MM.1S (cell line): ENCODE measurements at regions not wholly inside any gene's neighbourhood (a gene's known extent, or its start where the extent isn't known, plus 50 kb on each side); places are given as distances from the start of the nearest gene placed in this dataset.

ENCODE experiments used
- DNase-seq: peaks from one replicate; pipeline ENCODE4 v3.0.0-alpha.2; 2015
- H2AFZ ChIP-seq: fragments of 300-600 bp; sonication (generic); 2 replicates; pipeline ENCODE4 v1.6.0; 2016; ENCODE audit warnings: antibody characterized with exemption, low read length
- H3F3A ChIP-seq: fragments of 300-600 bp; sonication (generic); 2 replicates; pipeline ENCODE4 v1.6.1; 2016; ENCODE audit warnings: mild to moderate bottlenecking, antibody characterized with exemption, low read length, moderate library complexity, mixed read lengths; ENCODE audit not compliant: insufficient read depth
- H3K27ac ChIP-seq: fragments of 300-600 bp; sonication (generic); 2 replicates; pipeline ENCODE4 v1.5.1; 2016; ENCODE audit warnings: mild to moderate bottlenecking, low read length
- H3K27me3 ChIP-seq: fragments of 300-600 bp; sonication (generic); replicated peaks from 2 replicates; pipeline ENCODE4 v1.6.0; 2016; ENCODE audit warnings: low read length; ENCODE audit not compliant: insufficient read depth
- H3K36me3 ChIP-seq: fragments of 300-600 bp; sonication (generic); replicated peaks from 2 replicates; pipeline ENCODE4 v1.6.1; 2016; ENCODE audit warnings: mild to moderate bottlenecking, low read length, mixed read lengths; ENCODE audit not compliant: insufficient read depth
- H3K4me1 ChIP-seq: fragments of 300-600 bp; sonication (generic); 2 replicates; pipeline ENCODE4 v1.6.1; 2016; ENCODE audit warnings: low read length, mixed read lengths
- H3K4me2 ChIP-seq: fragments of 300-600 bp; sonication (generic); 2 replicates; pipeline ENCODE4 v1.6.0; 2016; ENCODE audit warnings: low read depth, low read length
- H3K4me3 ChIP-seq: fragments of 300-600 bp; sonication (generic); 2 replicates; pipeline ENCODE4 v1.5.1; 2016; ENCODE audit warnings: low read length, mixed read lengths
- H3K79me2 ChIP-seq: fragments of 300-600 bp; sonication (generic); 2 replicates; pipeline ENCODE4 v1.6.1; 2016; ENCODE audit warnings: mixed run types, low read length, mixed read lengths
- H3K9ac ChIP-seq: fragments of 300-600 bp; sonication (generic); 2 replicates; pipeline ENCODE4 v1.6.1; 2016; ENCODE audit warnings: low read length, mixed read lengths
- H3K9me2 ChIP-seq: fragments of 300-600 bp; sonication (generic); replicated peaks from 2 replicates; pipeline ENCODE4 v1.6.1; 2016; ENCODE audit warnings: mild to moderate bottlenecking, low read length, mixed read lengths; ENCODE audit not compliant: insufficient read depth
- H3K9me3 ChIP-seq: fragments of 300-600 bp; sonication (generic); replicated peaks from 2 replicates; pipeline ENCODE4 v1.6.1; 2016; ENCODE audit warnings: mild to moderate bottlenecking, low read length, mixed read lengths; ENCODE audit not compliant: insufficient read depth
- H4K20me1 ChIP-seq: fragments of 300-600 bp; sonication (generic); 2 replicates; pipeline ENCODE4 v1.6.1; 2016; ENCODE audit warnings: mild to moderate bottlenecking, low read length, moderate library complexity, mixed read lengths; ENCODE audit not compliant: insufficient read depth
- EZH2 ChIP-seq: fragments of 300-600 bp; sonication (generic); optimal IDR thresholded peaks from 2 replicates; pipeline ENCODE3; 2017; ENCODE audit warnings: low read depth, mild to moderate bottlenecking, antibody characterized with exemption, low read length, mixed read lengths
- EZH2phosphoT487 ChIP-seq: fragments of 300-600 bp; sonication (generic); IDR thresholded peaks from 2 replicates; pipeline ENCODE4 v1.6.1; 2018; ENCODE audit warnings: antibody characterized with exemption, low read length
- TF ChIP-seq, protein P1 (sequence below): fragments of 300-600 bp; sonication (generic); IDR thresholded peaks from 2 replicates; pipeline ENCODE4 v1.5.1; 2016; ENCODE audit warnings: antibody characterized with exemption, low read length, mixed read lengths

DNA sequence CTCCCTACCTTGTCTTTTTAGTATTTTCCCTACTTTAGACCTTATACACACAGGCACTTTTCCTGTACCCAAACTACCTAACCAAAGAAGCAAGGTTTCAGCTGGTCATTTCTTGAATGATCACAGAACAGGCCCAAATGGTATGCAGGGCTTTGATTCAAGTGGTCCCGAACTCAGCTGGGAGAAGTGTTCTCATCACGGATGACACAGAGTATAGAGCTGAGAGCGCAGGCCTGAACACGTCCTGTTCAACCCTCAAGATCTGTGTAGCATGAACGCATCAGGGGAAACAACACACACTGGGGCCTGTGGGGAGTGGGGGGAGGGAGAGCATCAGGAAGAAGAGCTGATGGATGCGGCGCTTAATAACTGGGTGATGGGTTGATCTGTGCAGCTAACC lies 318.2 kb downstream of the SFMBT2 start:
- H3K4me3 ChIP-seq, result no peak overlapping the region
- TF ChIP-seq, protein P1, sequence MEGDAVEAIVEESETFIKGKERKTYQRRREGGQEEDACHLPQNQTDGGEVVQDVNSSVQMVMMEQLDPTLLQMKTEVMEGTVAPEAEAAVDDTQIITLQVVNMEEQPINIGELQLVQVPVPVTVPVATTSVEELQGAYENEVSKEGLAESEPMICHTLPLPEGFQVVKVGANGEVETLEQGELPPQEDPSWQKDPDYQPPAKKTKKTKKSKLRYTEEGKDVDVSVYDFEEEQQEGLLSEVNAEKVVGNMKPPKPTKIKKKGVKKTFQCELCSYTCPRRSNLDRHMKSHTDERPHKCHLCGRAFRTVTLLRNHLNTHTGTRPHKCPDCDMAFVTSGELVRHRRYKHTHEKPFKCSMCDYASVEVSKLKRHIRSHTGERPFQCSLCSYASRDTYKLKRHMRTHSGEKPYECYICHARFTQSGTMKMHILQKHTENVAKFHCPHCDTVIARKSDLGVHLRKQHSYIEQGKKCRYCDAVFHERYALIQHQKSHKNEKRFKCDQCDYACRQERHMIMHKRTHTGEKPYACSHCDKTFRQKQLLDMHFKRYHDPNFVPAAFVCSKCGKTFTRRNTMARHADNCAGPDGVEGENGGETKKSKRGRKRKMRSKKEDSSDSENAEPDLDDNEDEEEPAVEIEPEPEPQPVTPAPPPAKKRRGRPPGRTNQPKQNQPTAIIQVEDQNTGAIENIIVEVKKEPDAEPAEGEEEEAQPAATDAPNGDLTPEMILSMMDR, result no peak
- TF ChIP-seq EZH2phosphoT487 (no peak), EZH2 (no peak)
- H3K27me3 ChIP-seq, result no peaks in the 10 kb centered on the region
- no peaks in the 10 kb centered on the region for H3K4me1 ChIP-seq
- no peak overlapping the region for H3K27ac ChIP-seq
- no peaks in the 10 kb centered on the region for H3F3A ChIP-seq
- H3K9me3 ChIP-seq, result no peaks in the 10 kb centered on the region
- H3K4me2 ChIP-seq, result no peak overlapping the region
- DNase-seq, result no peak
- H4K20me1 ChIP-seq, result no peaks in the 10 kb centered on the region
- H3K9ac ChIP-seq, result no peak overlapping the region
- H3K36me3 ChIP-seq, result no peaks in the 10 kb centered on the region
- no peaks in the 10 kb centered on the region for H3K79me2 ChIP-seq
- H2AFZ ChIP-seq, result no peak overlapping the region
- H3K9me2 ChIP-seq, result no peaks in the 10 kb centered on the region

DNA sequence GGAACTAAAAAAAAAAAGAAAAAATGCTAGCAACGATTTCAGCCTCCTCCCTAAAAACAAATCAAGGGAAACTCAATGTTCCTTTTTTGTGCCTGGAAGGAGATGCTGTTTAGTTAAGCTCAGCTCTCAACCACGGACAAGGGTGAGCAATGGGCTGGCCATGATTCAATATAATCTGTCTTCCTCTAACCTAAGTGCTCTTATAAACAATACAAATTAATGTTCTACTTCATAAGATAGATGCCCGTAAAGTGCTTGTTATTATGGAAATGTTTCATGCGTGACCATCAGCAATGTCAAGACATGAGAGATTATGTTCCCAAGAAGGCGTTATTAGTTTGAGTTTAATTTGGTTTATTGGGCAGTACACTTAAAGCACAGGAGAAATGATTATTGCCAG lies 320.3 kb downstream of the SFMBT2 start:
- H3K27ac ChIP-seq, result no peak overlapping the region
- H3K27me3 ChIP-seq, result no peaks in the 10 kb centered on the region
- no peaks in the 10 kb centered on the region for H4K20me1 ChIP-seq
- no peaks in the 10 kb centered on the region for H3K9me2 ChIP-seq
- no peak overlapping the region for H3K4me2 ChIP-seq
- H2AFZ ChIP-seq, result no peak overlapping the region
- DNase-seq, result no peak
- no peak overlapping the region for H3K4me3 ChIP-seq
- H3K9ac ChIP-seq, result no peak overlapping the region
- H3K36me3 ChIP-seq, result no peaks in the 10 kb centered on the region
- H3K9me3 ChIP-seq, result no peaks in the 10 kb centered on the region
- H3F3A ChIP-seq, result no peaks in the 10 kb centered on the region
- no peaks in the 10 kb centered on the region for H3K79me2 ChIP-seq
- H3K4me1 ChIP-seq, result no peaks in the 10 kb centered on the region
- TF ChIP-seq, protein P1, result no peak
- TF ChIP-seq EZH2phosphoT487 (no peak), EZH2 (no peak)

DNA sequence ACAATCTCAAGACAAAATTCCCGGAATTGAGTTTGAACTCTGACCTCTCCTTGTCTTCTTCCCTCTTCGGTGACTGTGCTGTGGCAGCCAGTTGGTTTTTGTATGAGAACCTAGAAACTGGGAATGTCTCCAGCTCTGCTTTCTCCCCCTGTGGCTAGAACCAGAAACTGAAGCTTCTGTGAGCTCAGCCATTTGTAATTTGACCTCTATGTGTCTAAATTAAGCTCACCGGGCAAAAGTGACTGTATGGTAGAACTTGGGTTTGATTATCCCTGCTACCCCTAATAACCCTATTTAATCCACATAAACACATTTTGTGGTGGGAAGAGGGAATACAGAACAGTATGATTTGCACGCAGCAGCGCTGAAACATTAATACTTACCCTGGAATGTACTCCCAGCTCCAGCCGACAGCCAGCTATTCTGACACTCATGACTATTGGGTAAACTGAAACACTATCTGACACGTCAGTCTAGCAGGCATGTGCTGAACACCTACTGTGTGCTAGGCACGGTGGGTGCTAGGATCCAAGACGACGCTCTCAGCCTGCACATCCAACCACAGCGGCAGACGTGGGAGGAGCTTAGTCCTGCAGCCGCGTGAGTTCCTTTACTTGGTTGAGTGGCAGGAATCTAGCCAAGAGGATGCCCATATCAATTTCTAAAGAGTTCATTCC lies 324.8 kb downstream of the SFMBT2 start:
- no peaks in the 10 kb centered on the region for H3F3A ChIP-seq
- TF ChIP-seq, protein P1, result no peak
- no peak for TF ChIP-seq EZH2phosphoT487
- H3K27me3 ChIP-seq, result no peaks in the 10 kb centered on the region
- no peak overlapping the region for H3K9ac ChIP-seq
- H3K4me1 ChIP-seq, result no peaks in the 10 kb centered on the region
- H3K79me2 ChIP-seq, result no peaks in the 10 kb centered on the region
- H3K9me3 ChIP-seq, result no peaks in the 10 kb centered on the region
- no peak overlapping the region for H3K4me2 ChIP-seq
- no peak overlapping the region for H2AFZ ChIP-seq
- no peak overlapping the region for H3K27ac ChIP-seq
- no peak overlapping the region for H3K4me3 ChIP-seq
- no peaks in the 10 kb centered on the region for H3K9me2 ChIP-seq
- no peaks in the 10 kb centered on the region for H3K36me3 ChIP-seq
- no peaks in the 10 kb centered on the region for H4K20me1 ChIP-seq
- no peak for DNase-seq
